Transverse colon (tissue), 3 donors: ENCODE measurements at regions not wholly inside any gene's neighbourhood (a gene's known extent, or its start where the extent isn't known, plus 50 kb on each side); places are given as distances from the start of the nearest gene placed in this dataset.

Source experiments
- EP300 ChIP-seq: sonication (generic); formaldehyde crosslinking; IDR thresholded peaks from one replicate; pipeline ENCODE4 v1.6.1; 2017; ENCODE audit warnings: antibody characterized with exemption, low read depth
- POLR2A ChIP-seq: fragments of 450-650 bp; IDR thresholded peaks from one replicate; pipeline ENCODE4 v1.6.1; 2016; ENCODE audit warnings: antibody characterized with exemption, mild to moderate bottlenecking, moderate library complexity
- TF ChIP-seq, protein P1 (sequence below), 5 experiments: fragments of 200-600 bp in 3 of 5; fragments of 450-650 bp in 2 of 5; sonication (generic) in 3 of 5; IDR thresholded peaks; 1 replicate in 2 of 5; 2 replicates in 3 of 5; pipeline ENCODE4 v1.5.1; 2016 to 2017; ENCODE audit warnings: antibody characterized with exemption in 5 of 5, inconsistent platforms in 3 of 5, mild to moderate bottlenecking in 2 of 5, moderate library complexity in 1 of 5

- TF ChIP-seq, protein P1, sequence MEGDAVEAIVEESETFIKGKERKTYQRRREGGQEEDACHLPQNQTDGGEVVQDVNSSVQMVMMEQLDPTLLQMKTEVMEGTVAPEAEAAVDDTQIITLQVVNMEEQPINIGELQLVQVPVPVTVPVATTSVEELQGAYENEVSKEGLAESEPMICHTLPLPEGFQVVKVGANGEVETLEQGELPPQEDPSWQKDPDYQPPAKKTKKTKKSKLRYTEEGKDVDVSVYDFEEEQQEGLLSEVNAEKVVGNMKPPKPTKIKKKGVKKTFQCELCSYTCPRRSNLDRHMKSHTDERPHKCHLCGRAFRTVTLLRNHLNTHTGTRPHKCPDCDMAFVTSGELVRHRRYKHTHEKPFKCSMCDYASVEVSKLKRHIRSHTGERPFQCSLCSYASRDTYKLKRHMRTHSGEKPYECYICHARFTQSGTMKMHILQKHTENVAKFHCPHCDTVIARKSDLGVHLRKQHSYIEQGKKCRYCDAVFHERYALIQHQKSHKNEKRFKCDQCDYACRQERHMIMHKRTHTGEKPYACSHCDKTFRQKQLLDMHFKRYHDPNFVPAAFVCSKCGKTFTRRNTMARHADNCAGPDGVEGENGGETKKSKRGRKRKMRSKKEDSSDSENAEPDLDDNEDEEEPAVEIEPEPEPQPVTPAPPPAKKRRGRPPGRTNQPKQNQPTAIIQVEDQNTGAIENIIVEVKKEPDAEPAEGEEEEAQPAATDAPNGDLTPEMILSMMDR (IDR thresholded peaks at IDR 0.05): no peak
- TF ChIP-seq POLR2A (no peak), EP300 (no peak)
These were observed 717.9 kb downstream of the UQCRFS1 start for GRCh38 chr19:28495046-28495445.
